GM19025 (cell line): ENCODE measurements at regions not wholly inside any gene's neighbourhood (a gene's known extent, or its start where the extent isn't known, plus 50 kb on each side); places are given as distances from the start of the nearest gene placed in this dataset.
A peak's percentile ranks its signal among the peaks of the same experiment; 100 is the strongest.

Experiments used
- ATAC-seq: cut with Tn5 transposase; IDR thresholded peaks from one replicate; pipeline ENCODE4 v1.9.1; 2021; ENCODE audit warnings: mild to moderate bottlenecking, low read depth, moderate library complexity; ENCODE audit not compliant: unreplicated experiment

GRCh38 chr6:55696501-55696900, 117.5 kb upstream of the HMGCLL1 start:
- ATAC-seq: no peak

- ATAC-seq: no peak
These were observed 117.0 kb upstream of the HMGCLL1 start for GRCh38 chr6:55696041-55696440.

GRCh38 chr6:55694759-55695158, 115.8 kb upstream of the HMGCLL1 start:
- no peak for ATAC-seq

- no peak for ATAC-seq
These were observed 115.2 kb upstream of the HMGCLL1 start for GRCh38 chr6:55694148-55694547.

GRCh38 chr6:55679503-55679902, 100.5 kb upstream of the HMGCLL1 start:
- no peak for ATAC-seq

GRCh38 chr6:55678330-55679224, 99.6 kb upstream of the HMGCLL1 start:
- ATAC-seq: peak; percentile 55

- no peak for ATAC-seq
These were observed 97.7 kb upstream of the HMGCLL1 start for GRCh38 chr6:55676736-55677135.

GRCh38 chr6:55675941-55676340, 96.9 kb upstream of the HMGCLL1 start:
- ATAC-seq: no peak

GRCh38 chr6:55674672-55675071, 95.7 kb upstream of the HMGCLL1 start:
- ATAC-seq: no peak

- ATAC-seq: no peak
These were observed 91.9 kb upstream of the HMGCLL1 start for GRCh38 chr6:55670850-55671413.

GRCh38 chr6:55669028-55669427, 90.0 kb upstream of the HMGCLL1 start:
- ATAC-seq: no peak

- ATAC-seq: no peak
These were observed 89.6 kb upstream of the HMGCLL1 start for GRCh38 chr6:55668591-55668990.

GRCh38 chr6:55667341-55667740, 88.3 kb upstream of the HMGCLL1 start:
- ATAC-seq: no peak

- ATAC-seq: no peak
These were observed 87.7 kb upstream of the HMGCLL1 start for GRCh38 chr6:55666606-55667225.

GRCh38 chr6:55666037-55666436, 87.0 kb upstream of the HMGCLL1 start:
- no peak for ATAC-seq

- no peak for ATAC-seq
These were observed 85.9 kb upstream of the HMGCLL1 start for GRCh38 chr6:55664591-55665587.

GRCh38 chr6:55663914-55664313, 84.9 kb upstream of the HMGCLL1 start:
- ATAC-seq: no peak

GRCh38 chr6:55659304-55659703, 80.3 kb upstream of the HMGCLL1 start:
- no peak for ATAC-seq

GRCh38 chr6:55654445-55654844, 75.5 kb upstream of the HMGCLL1 start:
- no peak for ATAC-seq

- no peak for ATAC-seq
These were observed 73.4 kb upstream of the HMGCLL1 start for GRCh38 chr6:55652429-55652828.
